ENCODE measurements at regions not wholly inside any gene's neighbourhood (a gene's known extent, or its start where the extent isn't known, plus 50 kb on each side); places are given as distances from the start of the nearest gene placed in this dataset.

DNA sequence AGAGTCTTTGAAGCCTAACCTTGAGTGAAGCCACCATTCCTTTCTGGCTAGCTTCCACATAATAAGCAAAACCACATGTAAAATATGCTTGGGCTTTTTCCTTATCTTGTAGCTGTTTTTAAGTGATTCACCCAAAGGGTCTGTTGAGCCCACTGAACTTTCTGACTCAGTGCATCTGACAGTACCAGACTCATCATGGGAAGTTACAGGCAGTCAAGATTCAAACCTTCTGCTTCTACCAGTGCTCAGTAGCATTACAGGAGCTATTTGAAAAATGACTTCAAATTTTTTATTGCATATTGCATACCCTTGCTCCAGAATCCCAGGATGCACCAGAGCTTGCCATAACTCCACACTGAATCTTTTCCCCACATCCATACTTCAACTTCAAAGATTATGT is 87.5 kb upstream of the PTPRD start:
- ChIA-PET POLR2A (no interaction called here), CTCF (no interaction called here)
- no peaks in the 10 kb centered on the region for H3K36me3 ChIP-seq (ENCODE audit: control insufficient read depth in 2 of 2, insufficient read depth in 1 of 2, low read length in 2 of 2)
- H3K4me1 ChIP-seq (ENCODE audit: control insufficient read depth, insufficient read depth, low read length), result no peaks in the 10 kb centered on the region
- TF ChIP-seq ZNF585B (tag by site-specific recombination; IDR thresholded peaks at IDR 0.05) (no peak), FEZF1 (tag by site-specific recombination; IDR thresholded peaks at IDR 0.05) (no peak), ZNF202 (tag by site-specific recombination; IDR thresholded peaks at IDR 0.05; ENCODE audit: borderline replicate concordance) (no peak), ZNF670 (tag by site-specific recombination; IDR thresholded peaks at IDR 0.05; ENCODE audit: low read depth) (no peak), ZEB2 (tag by site-specific recombination; IDR thresholded peaks at IDR 0.05) (no peak), ZNF777 (tag by site-specific recombination; IDR thresholded peaks at IDR 0.05; ENCODE audit: borderline replicate concordance) (no peak), ZNF221 (tag by site-specific recombination; IDR thresholded peaks at IDR 0.05; ENCODE audit: borderline replicate concordance) (no peak), ZNF248 (tag by site-specific recombination; IDR thresholded peaks at IDR 0.05) (no peak), GLI4 (tag by site-specific recombination; IDR thresholded peaks at IDR 0.05) (no peak), KLF10 (tag by site-specific recombination; IDR thresholded peaks at IDR 0.05) (no peak), ZNF623 (tag by site-specific recombination; IDR thresholded peaks at IDR 0.05) (no peak), SETDB1 (IDR thresholded peaks at IDR 0.05; ENCODE audit: insufficient read length, low read length) (no peak), ZNF664 (tag by site-specific recombination; IDR thresholded peaks at IDR 0.05) (no peak), ZNF629 (tag by site-specific recombination; IDR thresholded peaks at IDR 0.05) (no peak), ZNF747 (tag by site-specific recombination; IDR thresholded peaks at IDR 0.05) (no peak), HOXD13 (CRISPR knock-in tag; IDR thresholded peaks at IDR 0.05; ENCODE audit: borderline replicate concordance) (no peak), GFI1B (tag by site-specific recombination; IDR thresholded peaks at IDR 0.05) (no peak), ZBTB1 (tag by site-specific recombination; IDR thresholded peaks at IDR 0.05) (no peak)
- TF ChIP-seq, protein P1, sequence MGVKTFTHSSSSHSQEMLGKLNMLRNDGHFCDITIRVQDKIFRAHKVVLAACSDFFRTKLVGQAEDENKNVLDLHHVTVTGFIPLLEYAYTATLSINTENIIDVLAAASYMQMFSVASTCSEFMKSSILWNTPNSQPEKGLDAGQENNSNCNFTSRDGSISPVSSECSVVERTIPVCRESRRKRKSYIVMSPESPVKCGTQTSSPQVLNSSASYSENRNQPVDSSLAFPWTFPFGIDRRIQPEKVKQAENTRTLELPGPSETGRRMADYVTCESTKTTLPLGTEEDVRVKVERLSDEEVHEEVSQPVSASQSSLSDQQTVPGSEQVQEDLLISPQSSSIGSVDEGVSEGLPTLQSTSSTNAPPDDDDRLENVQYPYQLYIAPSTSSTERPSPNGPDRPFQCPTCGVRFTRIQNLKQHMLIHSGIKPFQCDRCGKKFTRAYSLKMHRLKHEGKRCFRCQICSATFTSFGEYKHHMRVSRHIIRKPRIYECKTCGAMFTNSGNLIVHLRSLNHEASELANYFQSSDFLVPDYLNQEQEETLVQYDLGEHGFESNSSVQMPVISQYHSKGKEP (tag by site-specific recombination; IDR thresholded peaks at IDR 0.05), result no peak
- TF ChIP-seq, protein P2, sequence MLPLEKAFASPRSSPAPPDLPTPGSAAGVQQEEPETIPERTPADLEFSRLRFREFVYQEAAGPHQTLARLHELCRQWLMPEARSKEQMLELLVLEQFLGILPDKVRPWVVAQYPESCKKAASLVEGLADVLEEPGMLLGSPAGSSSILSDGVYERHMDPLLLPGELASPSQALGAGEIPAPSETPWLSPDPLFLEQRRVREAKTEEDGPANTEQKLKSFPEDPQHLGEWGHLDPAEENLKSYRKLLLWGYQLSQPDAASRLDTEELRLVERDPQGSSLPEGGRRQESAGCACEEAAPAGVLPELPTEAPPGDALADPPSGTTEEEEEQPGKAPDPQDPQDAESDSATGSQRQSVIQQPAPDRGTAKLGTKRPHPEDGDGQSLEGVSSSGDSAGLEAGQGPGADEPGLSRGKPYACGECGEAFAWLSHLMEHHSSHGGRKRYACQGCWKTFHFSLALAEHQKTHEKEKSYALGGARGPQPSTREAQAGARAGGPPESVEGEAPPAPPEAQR (tag by site-specific recombination; IDR thresholded peaks at IDR 0.05), result no peak
- no peak overlapping the region for H3K4me3 ChIP-seq (ENCODE audit: low read depth, low read length)
- no peak overlapping the region for H3K27ac ChIP-seq (ENCODE audit: extremely low read depth, low read depth, low read length)
- H3K9me3 ChIP-seq (ENCODE audit: control insufficient read depth, insufficient read depth, low read depth, low read length), result no peaks in the 10 kb centered on the region

DNA sequence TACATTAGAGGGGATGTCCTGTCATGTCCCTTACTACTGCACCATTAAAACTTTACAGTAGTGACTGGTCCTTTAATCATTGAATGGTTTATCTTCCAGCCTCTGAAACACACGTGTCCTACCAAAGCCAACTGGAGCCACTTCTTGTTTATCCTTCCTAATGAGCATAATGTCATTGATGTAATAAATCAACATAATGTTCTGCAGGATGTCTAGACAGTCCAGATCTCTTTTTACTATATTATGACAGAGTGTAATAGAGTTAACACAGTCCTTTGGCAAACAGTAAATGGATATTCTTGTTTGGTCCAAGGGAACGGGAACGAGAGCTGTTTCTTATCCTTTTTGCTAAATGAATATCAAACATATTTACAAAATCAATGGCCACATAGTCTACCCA is 88.1 kb upstream of the PTPRD start:
- Histone ChIP-seq H3K36me3 (ENCODE audit: control insufficient read depth in 2 of 2, insufficient read depth in 1 of 2, low read length in 2 of 2) (no peaks in the 10 kb centered on the region), H3K27ac (ENCODE audit: extremely low read depth, low read depth, low read length) (no peak overlapping the region), H3K4me3 (ENCODE audit: low read depth, low read length) (no peak overlapping the region), H3K9me3 (ENCODE audit: control insufficient read depth, insufficient read depth, low read depth, low read length) (no peaks in the 10 kb centered on the region), H3K4me1 (ENCODE audit: control insufficient read depth, insufficient read depth, low read length) (no peaks in the 10 kb centered on the region)
- CTCF ChIA-PET, result no interaction called here
- TF ChIP-seq ZNF473 (tag by site-specific recombination; IDR thresholded peaks at IDR 0.05) (no peak), ZNF121 (tag by site-specific recombination; IDR thresholded peaks at IDR 0.05) (no peak), ZNF629 (tag by site-specific recombination; IDR thresholded peaks at IDR 0.05) (no peak), ZNF530 (tag by site-specific recombination; IDR thresholded peaks at IDR 0.05; ENCODE audit: low read depth) (no peak), GFI1B (tag by site-specific recombination; IDR thresholded peaks at IDR 0.05) (no peak), ZNF785 (tag by site-specific recombination; IDR thresholded peaks at IDR 0.05) (no peak), KLF16 (tag by site-specific recombination; IDR thresholded peaks at IDR 0.05) (no peak), ZBTB17 (tag by site-specific recombination; IDR thresholded peaks at IDR 0.05) (no peak), ZNF529 (tag by site-specific recombination; IDR thresholded peaks at IDR 0.05; ENCODE audit: insufficient replicate concordance) (no peak), ZNF169 (tag by site-specific recombination; IDR thresholded peaks at IDR 0.05) (no peak)
- TF ChIP-seq, protein P3, sequence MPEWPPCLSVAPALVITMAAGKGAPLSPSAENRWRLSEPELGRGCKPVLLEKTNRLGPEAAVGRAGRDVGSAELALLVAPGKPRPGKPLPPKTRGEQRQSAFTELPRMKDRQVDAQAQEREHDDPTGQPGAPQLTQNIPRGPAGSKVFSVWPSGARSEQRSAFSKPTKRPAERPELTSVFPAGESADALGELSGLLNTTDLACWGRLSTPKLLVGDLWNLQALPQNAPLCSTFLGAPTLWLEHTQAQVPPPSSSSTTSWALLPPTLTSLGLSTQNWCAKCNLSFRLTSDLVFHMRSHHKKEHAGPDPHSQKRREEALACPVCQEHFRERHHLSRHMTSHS (tag by site-specific recombination; IDR thresholded peaks at IDR 0.05), result no peak
- TF ChIP-seq, protein P4, sequence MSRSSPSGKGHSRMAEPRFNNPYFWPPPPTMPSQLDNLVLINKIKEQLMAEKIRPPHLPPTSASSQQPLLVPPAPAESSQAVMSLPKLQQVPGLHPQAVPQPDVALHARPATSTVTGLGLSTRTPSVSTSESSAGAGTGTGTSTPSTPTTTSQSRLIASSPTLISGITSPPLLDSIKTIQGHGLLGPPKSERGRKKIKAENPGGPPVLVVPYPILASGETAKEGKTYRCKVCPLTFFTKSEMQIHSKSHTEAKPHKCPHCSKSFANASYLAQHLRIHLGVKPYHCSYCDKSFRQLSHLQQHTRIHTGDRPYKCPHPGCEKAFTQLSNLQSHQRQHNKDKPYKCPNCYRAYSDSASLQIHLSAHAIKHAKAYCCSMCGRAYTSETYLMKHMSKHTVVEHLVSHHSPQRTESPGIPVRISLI (tag by site-specific recombination; IDR thresholded peaks at IDR 0.05), result no peak
- POLR2A ChIA-PET, result no interaction called here

Data from HEK293 (cell line).